NCI-H2081 (cell line): ENCODE measurements at regions not wholly inside any gene's neighbourhood (a gene's known extent, or its start where the extent isn't known, plus 50 kb on each side); places are given as distances from the start of the nearest gene placed in this dataset.
A peak's percentile ranks its signal among the peaks of the same experiment; 100 is the strongest.

Source experiments
- DNase-seq, 2 experiments: peaks; one replicate each; lab custom pipeline; 2025; lab: John Stamatoyannopoulos, UW

- no peak for DNase-seq
Measured at GRCh38 chr3:194837457-194838127, 151.9 kb downstream of the FAM43A start.

GRCh38 chr3:194838236-194838635, 152.6 kb downstream of the FAM43A start:
- DNase-seq: no peak

DNA sequence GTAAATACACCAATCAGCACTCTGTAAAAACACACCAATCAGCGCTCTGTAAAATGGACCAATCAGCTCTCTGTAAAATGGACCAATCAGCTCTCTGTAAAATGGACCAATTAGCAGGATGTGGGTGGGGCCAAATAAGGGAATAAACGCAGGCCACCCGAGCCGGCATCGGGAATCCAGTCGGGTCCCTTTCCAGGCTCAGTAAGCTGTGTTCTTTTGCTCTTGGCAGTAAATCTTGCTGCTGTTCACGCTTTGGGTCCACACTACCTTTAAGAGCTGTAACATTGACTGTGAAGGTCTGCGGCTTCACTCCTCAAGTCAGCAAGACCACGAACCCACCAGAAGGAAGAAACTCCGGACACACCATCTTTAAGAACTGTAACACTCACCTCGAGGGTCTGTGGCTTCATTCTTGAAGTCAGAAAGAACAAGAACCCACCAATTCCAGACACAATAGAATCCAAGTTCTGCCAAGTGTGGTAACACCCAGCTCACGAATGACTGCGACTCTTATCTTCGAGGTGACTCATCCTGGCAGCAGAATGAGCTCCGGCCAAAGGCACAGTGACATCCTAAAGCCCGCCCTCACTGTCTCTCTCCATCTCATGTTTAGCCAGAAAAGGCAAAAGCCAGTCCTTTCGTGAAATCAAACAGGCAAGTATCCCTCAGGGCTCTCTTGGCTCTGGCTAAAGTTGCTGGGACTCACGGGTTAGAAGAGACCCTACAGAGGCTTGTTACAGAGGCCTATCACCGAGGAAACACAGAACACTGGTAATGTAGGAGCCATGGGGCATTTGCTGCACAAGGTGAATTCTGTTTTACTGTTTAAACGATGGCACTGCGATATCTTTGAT, 155.2 kb downstream of the FAM43A start:
- DNase-seq: no peak

DNA sequence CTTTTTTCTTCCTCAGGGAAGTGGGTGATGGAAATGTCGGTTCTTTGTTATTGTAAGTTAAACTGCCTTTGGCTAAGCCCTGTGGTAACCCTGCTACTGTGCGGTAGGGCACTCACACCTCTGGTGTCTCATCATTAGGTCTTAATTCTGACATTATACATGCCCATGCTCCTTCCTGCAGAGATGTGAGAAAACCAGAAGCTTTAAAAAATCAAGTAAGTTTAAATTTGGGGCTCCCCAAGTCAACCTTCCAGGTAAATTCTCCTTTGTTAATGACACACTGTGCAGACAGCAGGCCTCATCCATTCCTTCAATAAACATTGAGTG, 155.8 kb downstream of the FAM43A start:
- no peak for DNase-seq

GRCh38 chr3:194843556-194843955, 157.9 kb downstream of the FAM43A start:
- DNase-seq: no peak

- DNase-seq: no peak
Measured at GRCh38 chr3:194844046-194844445, 158.4 kb downstream of the FAM43A start.

- no peak for DNase-seq
Measured at GRCh38 chr3:194849166-194849875, 163.6 kb downstream of the FAM43A start.

GRCh38 chr3:194851254-194851653, 165.6 kb downstream of the FAM43A start:
- DNase-seq: peak in 1 of 2 experiments; percentile 69

- no peak for DNase-seq
Measured at GRCh38 chr3:194851941-194852340, 166.3 kb downstream of the FAM43A start.

DNA sequence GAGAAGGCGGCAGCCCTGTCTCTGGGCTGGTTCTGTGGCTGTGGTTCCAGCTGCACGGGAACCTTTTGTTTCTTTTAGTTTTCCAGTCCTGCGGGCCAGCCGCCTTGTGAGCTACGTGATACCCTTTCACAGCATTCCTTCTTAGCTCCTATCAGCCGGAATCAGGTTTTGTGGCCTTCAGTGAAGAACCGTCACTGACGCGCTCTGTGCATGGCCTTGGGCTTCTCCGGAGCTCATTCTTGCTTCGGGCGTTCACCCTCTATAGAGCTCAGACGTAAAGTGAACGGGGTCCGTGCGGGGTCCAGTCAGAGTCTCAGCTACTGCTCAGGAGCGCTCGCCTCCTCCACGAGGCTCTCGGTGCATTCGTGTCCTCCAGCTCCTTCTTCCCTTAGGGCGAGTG, 166.7 kb downstream of the FAM43A start:
- no peak for DNase-seq

DNA sequence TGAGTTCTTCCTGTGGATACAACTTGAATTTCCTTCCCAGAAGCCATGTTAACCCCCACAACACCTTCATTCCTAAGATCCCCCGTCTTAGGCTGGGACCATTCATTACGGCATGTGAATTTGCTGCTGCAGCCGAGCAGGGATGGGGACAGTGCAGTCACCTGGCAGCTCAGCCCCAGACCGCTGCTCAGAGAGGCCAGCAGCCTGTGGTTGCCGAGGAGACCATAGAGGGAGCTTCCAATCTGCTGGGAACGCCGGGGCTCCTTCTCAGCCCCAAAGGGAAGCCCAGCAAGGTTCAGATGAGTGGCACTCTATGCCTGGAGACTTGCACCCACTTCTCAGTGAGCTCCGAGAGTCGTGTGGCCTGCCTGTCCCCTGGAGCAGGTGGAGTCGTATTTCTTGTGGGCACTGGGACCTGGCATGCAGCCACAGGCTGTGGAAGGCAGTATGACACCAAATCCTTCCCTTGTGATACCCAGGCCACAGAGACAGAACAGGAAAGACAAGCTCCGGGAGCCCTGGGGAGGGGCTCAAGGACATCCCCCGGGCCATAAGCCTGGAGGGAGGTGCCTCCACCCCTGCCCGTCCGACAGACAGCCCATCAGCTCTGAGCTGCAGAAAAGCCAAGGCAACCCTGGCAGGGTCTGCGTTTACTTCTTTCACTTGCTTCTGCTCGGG, 167.3 kb downstream of the FAM43A start:
- peak; percentile 16 to 33 for DNase-seq

- DNase-seq: no peak
Measured at GRCh38 chr3:194854206-194854605, 168.5 kb downstream of the FAM43A start.

- DNase-seq: no peak
Measured at GRCh38 chr3:194854659-194855390, 169.1 kb downstream of the FAM43A start.

GRCh38 chr3:194856296-194856695, 170.6 kb downstream of the FAM43A start:
- DNase-seq: no peak

- DNase-seq: no peak
Measured at GRCh38 chr3:194857469-194858113, 171.9 kb downstream of the FAM43A start.

GRCh38 chr3:194858382-194858781, 172.7 kb downstream of the FAM43A start:
- no peak for DNase-seq

- DNase-seq: peak in 1 of 2 experiments; percentile 49
Measured at GRCh38 chr3:194860725-194861124, 175.0 kb downstream of the FAM43A start.

- DNase-seq: no peak
Measured at GRCh38 chr3:194861375-194861774, 175.7 kb downstream of the FAM43A start.

GRCh38 chr3:194865061-194865460, 179.4 kb downstream of the FAM43A start:
- no peak for DNase-seq

DNA sequence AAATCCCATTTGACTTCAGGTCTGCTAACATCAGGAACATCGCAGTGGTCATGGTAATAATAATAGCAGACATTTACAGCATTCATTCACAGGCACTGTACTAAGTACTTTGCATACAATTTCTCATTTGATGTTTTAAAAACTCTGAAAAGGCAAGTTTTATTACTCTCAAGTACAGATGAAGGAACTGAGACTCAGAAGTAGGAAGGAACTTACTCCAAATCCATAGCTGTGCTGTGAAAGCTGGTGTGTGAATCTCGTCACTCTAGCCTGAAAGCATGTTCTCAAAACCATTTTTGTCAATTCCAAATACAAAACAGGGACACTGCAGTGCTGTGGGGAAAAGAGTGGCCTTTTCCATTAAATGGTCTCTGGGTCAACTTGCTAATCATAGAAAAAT, 179.9 kb downstream of the FAM43A start:
- no peak for DNase-seq

GRCh38 chr3:194866236-194866635, 180.6 kb downstream of the FAM43A start:
- DNase-seq: no peak
